ENCODE measurements at regions not wholly inside any gene's neighbourhood (a gene's known extent, or its start where the extent isn't known, plus 50 kb on each side); places are given as distances from the start of the nearest gene placed in this dataset.

GRCh38 chr2:56484906-56485305 is 301.1 kb downstream of the CCDC85A start:
- Histone ChIP-seq H3K4me2 (no peak overlapping the region), H3K9ac (no peak overlapping the region), H3F3A (ENCODE audit: low read depth) (no peaks in the 10 kb centered on the region), H3K79me2 (ENCODE audit: low read depth) (no peaks in the 10 kb centered on the region), H3K27ac (no peak overlapping the region), H3K9me3 (ENCODE audit: low read depth) (no peaks in the 10 kb centered on the region), H3K36me3 (no peaks in the 10 kb centered on the region), H2AFZ (replicated peaks) (no peak overlapping the region), H3K27me3 (no peaks in the 10 kb centered on the region), H3K4me1 (no peaks in the 10 kb centered on the region), H3K4me3 (no peak overlapping the region), H4K20me1 (ENCODE audit: low read depth) (no peaks in the 10 kb centered on the region)
- peaks cover 2% of the 10 kb centered on the region for H3K27me3 Mint-ChIP-seq (ENCODE audit: insufficient read depth, low read depth)
- DNase-seq (ENCODE audit: low spot score), result no peak
- H3K27ac Mint-ChIP-seq, result no peak overlapping the region
- no peak for TF ChIP-seq EZH2 (IDR thresholded peaks at IDR 0.05)
- no peak for TF ChIP-seq EZH2phosphoT487 (IDR thresholded peaks at IDR 0.05)
- TF ChIP-seq, protein P1, sequence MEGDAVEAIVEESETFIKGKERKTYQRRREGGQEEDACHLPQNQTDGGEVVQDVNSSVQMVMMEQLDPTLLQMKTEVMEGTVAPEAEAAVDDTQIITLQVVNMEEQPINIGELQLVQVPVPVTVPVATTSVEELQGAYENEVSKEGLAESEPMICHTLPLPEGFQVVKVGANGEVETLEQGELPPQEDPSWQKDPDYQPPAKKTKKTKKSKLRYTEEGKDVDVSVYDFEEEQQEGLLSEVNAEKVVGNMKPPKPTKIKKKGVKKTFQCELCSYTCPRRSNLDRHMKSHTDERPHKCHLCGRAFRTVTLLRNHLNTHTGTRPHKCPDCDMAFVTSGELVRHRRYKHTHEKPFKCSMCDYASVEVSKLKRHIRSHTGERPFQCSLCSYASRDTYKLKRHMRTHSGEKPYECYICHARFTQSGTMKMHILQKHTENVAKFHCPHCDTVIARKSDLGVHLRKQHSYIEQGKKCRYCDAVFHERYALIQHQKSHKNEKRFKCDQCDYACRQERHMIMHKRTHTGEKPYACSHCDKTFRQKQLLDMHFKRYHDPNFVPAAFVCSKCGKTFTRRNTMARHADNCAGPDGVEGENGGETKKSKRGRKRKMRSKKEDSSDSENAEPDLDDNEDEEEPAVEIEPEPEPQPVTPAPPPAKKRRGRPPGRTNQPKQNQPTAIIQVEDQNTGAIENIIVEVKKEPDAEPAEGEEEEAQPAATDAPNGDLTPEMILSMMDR (IDR thresholded peaks at IDR 0.05), result no peak
- no peaks in the 10 kb centered on the region for H3K4me1 Mint-ChIP-seq
- no peaks in the 10 kb centered on the region for H3K9me3 Mint-ChIP-seq
- no peak overlapping the region for H3K4me3 Mint-ChIP-seq
- H3K36me3 Mint-ChIP-seq, result no peaks in the 10 kb centered on the region

DNA sequence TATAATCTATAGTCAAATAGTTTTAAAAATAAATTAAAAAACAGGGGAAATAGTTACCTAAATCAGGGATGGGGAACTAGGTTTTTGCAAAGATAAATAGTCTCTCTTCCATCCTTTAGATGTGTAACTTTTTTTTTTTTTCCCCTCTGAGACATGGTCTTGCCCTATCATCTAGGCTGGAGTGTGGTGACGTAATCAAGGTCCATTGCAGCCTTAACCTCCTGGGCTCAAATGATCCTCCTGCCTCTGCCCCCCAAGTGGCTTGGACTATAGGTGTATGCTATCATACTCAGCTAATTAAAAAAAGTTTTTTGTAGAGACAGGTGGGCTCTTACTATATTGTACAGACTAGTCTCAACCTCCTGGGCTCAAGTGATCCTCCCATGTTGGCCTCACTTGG is 316.5 kb downstream of the CCDC85A start:
- Histone ChIP-seq H3K9me3 (ENCODE audit: low read depth) (no peaks in the 10 kb centered on the region), H3K4me2 (no peak overlapping the region), H2AFZ (replicated peaks) (no peak overlapping the region), H3K27me3 (no peaks in the 10 kb centered on the region), H3K36me3 (no peaks in the 10 kb centered on the region), H3K9ac (no peak overlapping the region), H3K79me2 (ENCODE audit: low read depth) (no peaks in the 10 kb centered on the region), H3K27ac (no peak overlapping the region), H3F3A (ENCODE audit: low read depth) (no peaks in the 10 kb centered on the region), H3K4me1 (no peaks in the 10 kb centered on the region), H4K20me1 (ENCODE audit: low read depth) (no peaks in the 10 kb centered on the region), H3K4me3 (no peak overlapping the region)
- Mint-ChIP-seq H3K27me3 (ENCODE audit: insufficient read depth, low read depth) (no peaks in the 10 kb centered on the region), H3K9me3 (no peaks in the 10 kb centered on the region), H3K4me3 (no peak overlapping the region), H3K27ac (no peak overlapping the region), H3K4me1 (no peaks in the 10 kb centered on the region), H3K36me3 (no peaks in the 10 kb centered on the region)
- no peak for DNase-seq (ENCODE audit: low spot score)
- TF ChIP-seq, protein P1 (IDR thresholded peaks at IDR 0.05), result no peak
- TF ChIP-seq EZH2phosphoT487 (IDR thresholded peaks at IDR 0.05) (no peak), EZH2 (IDR thresholded peaks at IDR 0.05) (no peak)

GRCh38 chr2:56502616-56503015 is 318.8 kb downstream of the CCDC85A start:
- H3F3A ChIP-seq (ENCODE audit: low read depth), result no peaks in the 10 kb centered on the region
- no peaks in the 10 kb centered on the region for H3K27me3 ChIP-seq
- Mint-ChIP-seq H3K4me3 (no peak overlapping the region), H3K27ac (no peak overlapping the region), H3K27me3 (ENCODE audit: insufficient read depth, low read depth) (no peaks in the 10 kb centered on the region), H3K9me3 (no peaks in the 10 kb centered on the region), H3K4me1 (no peaks in the 10 kb centered on the region), H3K36me3 (no peaks in the 10 kb centered on the region)
- no peak overlapping the region for H3K9ac ChIP-seq
- H2AFZ ChIP-seq (replicated peaks), result no peak overlapping the region
- DNase-seq (ENCODE audit: low spot score), result no peak
- H3K9me3 ChIP-seq (ENCODE audit: low read depth), result no peaks in the 10 kb centered on the region
- no peak overlapping the region for H3K27ac ChIP-seq
- no peaks in the 10 kb centered on the region for H3K79me2 ChIP-seq (ENCODE audit: low read depth)
- H3K4me2 ChIP-seq, result no peak overlapping the region
- TF ChIP-seq, protein P1 (IDR thresholded peaks at IDR 0.05), result no peak
- TF ChIP-seq EZH2phosphoT487 (IDR thresholded peaks at IDR 0.05), result no peak
- TF ChIP-seq EZH2 (IDR thresholded peaks at IDR 0.05), result no peak
- H4K20me1 ChIP-seq (ENCODE audit: low read depth), result no peaks in the 10 kb centered on the region
- H3K4me1 ChIP-seq, result no peaks in the 10 kb centered on the region
- H3K4me3 ChIP-seq, result no peak overlapping the region
- H3K36me3 ChIP-seq, result no peaks in the 10 kb centered on the region

DNA sequence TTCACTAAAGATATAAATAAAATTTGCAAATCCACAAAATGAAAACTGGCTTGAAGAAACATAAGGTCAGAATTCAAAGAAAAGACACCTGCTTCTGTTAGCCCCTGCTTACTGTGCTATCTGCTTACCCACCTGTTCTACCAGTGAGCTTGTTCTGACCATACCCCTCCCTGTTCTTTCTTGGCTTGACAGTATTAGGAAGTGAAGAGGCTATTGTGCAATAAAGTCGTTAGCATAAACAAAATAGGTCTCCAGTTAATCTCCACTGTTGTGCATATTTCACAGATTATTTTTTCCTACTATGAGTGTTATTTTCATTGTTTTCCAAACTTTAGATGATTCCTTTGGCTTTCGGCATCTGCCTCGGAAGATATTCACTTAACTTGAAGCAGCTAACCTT is 322.1 kb downstream of the CCDC85A start:
- Histone ChIP-seq H3K4me1 (no peaks in the 10 kb centered on the region), H3K4me2 (no peak overlapping the region), H4K20me1 (ENCODE audit: low read depth) (no peaks in the 10 kb centered on the region), H3K27me3 (no peaks in the 10 kb centered on the region), H3K9me3 (ENCODE audit: low read depth) (no peaks in the 10 kb centered on the region), H2AFZ (replicated peaks) (no peak overlapping the region), H3K79me2 (ENCODE audit: low read depth) (no peaks in the 10 kb centered on the region), H3K9ac (no peak overlapping the region), H3F3A (ENCODE audit: low read depth) (no peaks in the 10 kb centered on the region), H3K4me3 (no peak overlapping the region), H3K27ac (no peak overlapping the region), H3K36me3 (no peaks in the 10 kb centered on the region)
- Mint-ChIP-seq H3K27ac (no peak overlapping the region), H3K4me1 (no peaks in the 10 kb centered on the region), H3K9me3 (no peaks in the 10 kb centered on the region), H3K36me3 (no peaks in the 10 kb centered on the region), H3K4me3 (no peak overlapping the region), H3K27me3 (ENCODE audit: insufficient read depth, low read depth) (no peaks in the 10 kb centered on the region)
- no peak for DNase-seq (ENCODE audit: low spot score)
- TF ChIP-seq, protein P1 (IDR thresholded peaks at IDR 0.05), result no peak
- no peak for TF ChIP-seq EZH2 (IDR thresholded peaks at IDR 0.05)
- TF ChIP-seq EZH2phosphoT487 (IDR thresholded peaks at IDR 0.05), result no peak
